ENCODE measurements at regions not wholly inside any gene's neighbourhood (a gene's known extent, or its start where the extent isn't known, plus 50 kb on each side); places are given as distances from the start of the nearest gene placed in this dataset.

DNA sequence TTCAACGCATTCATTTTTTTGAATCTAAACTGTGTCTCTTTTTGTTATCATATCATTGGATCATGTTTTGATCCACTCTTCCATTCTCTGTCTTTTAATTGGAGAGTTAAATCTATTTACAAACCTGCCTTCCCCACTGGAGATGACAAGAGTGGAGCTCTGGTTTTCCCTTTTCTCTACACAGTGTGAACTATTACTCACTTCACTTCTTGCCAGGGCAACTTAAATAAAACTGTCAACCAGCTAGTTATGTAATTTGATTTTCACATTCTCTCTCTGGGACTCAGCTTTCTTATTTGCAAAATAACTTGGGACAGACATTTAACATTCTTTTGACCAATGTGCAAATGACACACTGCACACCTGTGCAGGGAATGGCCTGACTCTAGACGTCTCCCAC, 230.8 kb upstream of the CST7 start:
- DNase-seq (ENCODE audit: low spot score): no peak

DNA sequence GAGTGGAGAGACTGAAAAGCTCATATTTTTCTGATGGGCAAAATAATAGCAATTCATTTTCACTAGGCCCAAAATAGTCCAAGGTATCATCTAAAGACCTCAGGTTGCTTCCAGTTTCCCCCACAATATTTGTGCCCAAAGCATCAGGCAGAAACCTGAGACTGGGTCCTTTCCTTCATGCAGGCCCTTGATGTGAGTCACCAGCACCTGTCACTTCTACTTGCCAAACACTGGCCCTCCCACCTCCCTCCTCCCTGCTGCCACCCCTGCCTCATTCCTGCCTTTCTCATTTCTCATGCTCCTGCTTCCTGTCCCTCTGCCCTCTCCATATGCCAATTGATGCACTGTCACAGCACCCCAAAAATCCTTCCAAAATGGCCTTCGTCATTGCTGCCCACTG, 230.4 kb upstream of the CST7 start:
- no peak for DNase-seq (ENCODE audit: low spot score)

DNA sequence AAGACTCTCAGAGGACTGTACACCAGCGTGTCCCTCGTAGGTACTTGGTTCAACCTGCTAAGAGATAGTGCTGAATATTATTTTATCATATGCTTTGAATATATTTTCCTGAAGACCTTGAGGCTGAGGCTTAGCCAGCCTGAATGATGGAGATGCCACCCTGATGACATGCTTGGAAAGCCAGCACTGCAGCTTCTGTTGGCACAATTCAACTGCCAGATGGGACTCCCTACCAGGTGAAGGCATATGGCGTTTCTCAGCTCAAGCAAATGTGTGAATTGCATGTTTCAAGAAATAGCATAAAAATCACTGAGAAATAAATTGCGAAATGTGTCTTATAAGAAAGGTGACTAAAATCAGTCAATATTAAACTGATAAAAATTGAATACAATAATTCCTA, 228.1 kb upstream of the CST7 start:
- no peak for DNase-seq (ENCODE audit: low spot score)

DNA sequence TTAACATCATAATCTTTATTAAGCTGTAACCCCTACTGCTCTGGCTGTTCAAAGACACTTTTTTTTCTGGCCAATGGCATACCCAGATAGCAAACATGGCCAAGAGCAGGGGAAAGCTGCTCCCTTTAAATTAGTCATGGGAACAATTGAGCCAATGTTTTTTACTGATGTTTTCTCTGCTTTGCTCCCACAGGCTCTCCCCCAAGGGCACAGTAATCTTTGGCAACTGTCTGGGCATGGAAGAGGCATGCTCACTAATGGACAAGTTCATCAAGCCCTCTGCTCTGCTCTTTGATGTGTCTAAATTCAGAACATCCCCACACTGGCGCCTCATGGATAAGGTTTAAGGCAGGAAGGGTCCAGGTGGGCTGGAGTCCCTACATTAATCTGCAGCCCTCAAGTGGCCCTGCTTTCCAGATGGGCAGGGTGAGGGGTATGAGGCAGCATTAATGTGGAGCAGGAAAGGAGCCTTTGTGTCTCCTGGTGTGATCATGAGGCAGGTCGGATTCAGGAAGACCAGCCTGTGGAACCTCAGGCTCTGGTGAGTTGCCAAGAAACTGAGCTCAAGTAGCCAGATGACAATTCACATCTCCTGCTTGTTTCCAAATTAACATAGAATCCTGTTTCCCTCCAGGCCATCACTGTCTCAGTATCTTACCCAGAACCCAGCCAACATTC, 227.0 kb upstream of the CST7 start:
- DNase-seq (ENCODE audit: low spot score): no peak

DNA sequence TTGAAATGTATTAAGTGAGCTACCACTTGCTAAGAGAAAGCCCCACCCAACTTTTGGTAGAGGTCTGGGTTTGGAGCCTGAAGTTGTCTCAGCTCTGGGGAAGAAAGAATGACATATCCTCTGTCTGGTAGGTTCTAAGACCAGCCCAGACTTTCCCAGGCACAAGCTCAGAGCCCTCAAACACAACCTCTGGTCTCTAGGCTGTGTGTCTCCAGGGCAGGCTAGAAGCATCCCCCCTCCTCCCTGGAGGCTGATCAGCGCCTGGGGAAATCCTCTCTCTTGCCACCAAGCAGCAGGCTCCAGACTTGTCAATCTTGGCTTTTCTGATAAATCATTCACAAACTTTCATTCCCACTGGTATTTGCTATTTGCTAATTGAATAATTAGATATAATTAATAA, 226.5 kb upstream of the CST7 start:
- DNase-seq (ENCODE audit: low spot score): no peak

DNA sequence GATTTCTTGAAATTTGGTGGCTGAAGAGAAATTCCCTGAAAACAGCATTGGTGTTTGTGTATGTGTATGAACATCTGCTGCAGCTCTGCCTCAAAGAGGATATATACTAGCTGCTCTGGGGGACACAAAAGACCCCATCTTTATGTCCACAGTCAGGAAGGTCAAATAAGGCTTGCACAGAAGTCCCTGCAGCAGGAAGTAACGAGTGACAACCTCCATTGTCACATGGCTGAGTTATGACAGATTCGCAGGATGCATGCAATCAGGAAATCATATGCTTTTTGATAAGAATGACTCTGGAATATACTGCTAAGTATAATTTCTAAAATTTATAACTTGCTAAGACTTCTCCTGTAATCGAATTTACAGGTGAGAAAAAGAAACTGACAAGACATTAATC, 225.9 kb upstream of the CST7 start:
- DNase-seq (ENCODE audit: low spot score): no peak

DNA sequence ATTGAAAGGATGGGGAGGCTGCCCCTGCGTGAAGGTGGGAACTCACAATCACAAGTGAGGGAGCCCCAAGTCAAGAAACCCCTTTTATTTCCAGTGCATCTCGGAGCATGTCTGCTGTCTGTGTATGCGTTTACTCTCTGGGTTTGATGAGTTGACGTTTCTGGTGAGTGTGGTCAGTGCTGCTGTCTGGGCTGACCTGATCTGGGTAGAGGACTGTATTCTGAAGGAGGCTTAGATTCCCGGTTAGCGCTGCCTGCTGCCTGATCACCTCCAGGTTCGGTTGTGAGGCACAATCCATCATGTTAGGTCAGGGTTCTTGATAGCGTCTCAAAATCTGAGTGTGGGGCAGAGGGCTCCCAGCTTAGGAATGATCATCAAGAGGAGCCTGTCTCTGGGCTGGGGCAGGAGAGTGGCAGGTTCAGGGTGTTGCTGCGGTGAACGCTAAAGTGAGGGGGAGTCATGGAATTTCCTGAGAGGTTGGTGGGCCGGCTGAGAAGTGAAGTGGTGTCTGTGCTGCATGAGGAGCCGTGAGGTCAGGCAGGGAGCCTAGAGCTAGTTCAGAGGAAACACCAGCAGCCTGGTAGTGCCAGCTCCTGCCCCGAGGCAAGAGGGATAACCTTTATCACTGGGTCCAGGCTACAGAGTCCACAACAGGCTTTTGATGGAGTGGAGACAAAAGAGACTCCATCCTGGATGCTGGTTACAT, 225.3 kb upstream of the CST7 start:
- DNase-seq (ENCODE audit: low spot score): no peak

DNA sequence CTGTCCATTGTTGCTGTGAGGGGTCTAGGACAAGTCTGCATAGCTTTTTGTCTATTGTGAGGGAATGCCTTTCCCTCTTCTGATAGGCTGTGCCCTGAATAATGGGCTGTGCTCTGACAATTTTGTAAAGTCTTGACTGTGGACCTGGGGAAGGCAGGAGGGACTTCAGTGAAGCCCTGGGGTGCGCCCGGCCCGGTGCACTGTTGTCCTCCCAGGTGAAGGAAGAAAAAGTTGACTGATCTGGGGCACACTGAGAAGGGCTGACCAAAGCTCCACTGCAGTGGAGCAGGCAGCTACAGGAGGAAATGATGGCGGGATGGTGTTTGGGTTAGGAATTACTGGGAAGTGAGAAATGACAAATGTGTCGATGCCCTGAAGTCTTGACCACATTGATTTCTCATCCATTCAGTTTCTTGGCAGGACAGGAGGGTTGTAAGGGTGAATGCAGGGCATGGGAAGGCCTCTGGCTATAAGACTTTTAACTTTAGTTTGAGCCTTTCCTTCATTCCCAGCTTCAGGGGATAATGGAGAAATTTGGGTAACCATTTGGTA, 224.0 kb upstream of the CST7 start:
- no peak for DNase-seq (ENCODE audit: low spot score)

DNA sequence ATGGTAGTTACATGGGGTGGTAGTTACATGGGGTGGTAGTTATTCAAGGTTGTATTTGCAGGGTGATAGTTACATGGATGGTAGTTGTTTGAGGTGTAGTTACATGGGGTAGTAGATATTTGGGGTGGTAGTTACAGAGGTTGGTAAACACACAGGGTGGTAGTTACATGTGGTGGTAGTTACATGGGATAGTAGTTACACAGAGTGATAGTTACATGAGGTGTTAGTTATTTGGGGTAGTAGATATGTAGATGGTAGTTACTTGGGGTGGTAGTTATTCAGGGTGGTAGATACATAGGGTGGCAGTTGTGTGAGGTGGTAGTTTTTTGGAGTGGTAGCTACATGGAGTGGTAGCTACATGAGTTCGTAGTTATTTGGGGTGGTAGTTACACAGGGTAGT, 221.3 kb upstream of the CST7 start:
- no peak for DNase-seq (ENCODE audit: low spot score)

DNA sequence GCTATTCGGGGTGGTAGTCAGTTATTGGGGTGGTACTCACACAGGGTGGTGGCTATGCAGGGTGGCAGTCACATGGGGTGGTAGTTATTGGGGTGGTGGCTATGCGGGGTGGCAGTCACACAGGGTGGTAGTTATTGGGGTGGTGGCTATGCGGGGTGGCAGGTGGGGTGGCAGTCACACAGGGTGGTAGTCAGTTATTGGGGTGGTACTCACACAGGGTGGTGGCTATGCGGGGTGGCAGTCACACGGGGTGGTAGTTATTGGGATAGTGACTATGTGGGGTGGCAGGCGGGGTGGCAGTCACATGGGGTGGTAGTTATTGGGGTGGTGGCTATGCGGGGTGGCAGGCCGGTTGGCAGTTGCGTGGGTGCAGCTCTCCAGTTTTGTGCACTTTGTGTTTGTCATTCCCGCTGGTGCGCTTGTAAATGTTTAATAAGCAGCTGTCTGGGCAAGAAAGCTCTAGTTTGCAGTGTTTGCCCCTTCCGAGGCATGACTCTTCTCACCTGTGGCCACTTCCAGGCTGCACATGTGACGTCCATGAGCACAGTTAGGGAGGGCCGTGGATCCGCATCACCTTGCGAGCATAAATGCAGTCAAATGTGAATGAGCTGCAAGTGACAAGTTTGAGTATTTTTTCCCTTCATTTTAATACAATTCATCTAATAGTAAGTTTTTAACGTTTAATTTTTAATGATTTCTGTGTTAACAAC, 219.0 kb upstream of the CST7 start:
- no peak for DNase-seq (ENCODE audit: low spot score)

DNA sequence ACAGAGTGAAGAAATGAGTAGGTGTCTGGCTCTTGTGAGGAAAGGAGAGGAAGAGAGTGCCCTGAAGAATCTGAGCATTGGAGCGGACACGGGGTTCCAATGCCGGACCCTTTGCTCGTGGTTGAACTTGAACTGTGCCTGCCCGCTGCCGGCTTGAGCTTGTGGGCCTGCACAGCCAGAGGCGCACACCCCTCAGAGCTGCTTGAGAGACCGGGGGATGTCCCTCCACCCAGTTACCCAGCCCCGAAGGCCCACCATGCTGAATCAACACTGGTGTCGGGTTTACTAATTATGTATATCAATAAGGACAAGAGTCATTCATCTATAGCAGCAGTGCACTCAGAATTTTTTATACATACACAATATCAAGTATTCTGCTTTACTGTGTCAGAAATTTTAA, 218.3 kb upstream of the CST7 start:
- no peak for DNase-seq (ENCODE audit: low spot score)

DNA sequence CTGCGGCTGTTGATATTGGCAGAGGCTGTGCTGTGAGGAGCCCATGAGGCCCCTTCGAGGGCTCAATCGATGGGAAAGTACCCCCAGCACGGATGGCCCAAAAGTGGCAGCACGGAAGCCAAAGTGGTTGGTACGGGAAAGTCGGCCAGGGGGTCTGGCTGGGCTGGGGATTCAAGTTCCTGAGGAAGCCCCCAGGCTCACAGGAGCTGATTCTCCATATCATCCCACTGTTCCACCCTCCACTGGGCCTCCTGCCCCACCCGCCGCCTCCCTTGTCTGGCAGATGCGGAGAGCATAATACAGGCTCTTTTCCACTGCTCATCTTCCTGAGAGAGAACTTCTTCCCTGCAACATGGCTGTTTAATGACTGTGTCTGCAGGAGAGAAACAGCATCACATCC, 217.8 kb upstream of the CST7 start:
- DNase-seq (ENCODE audit: low spot score): no peak

DNA sequence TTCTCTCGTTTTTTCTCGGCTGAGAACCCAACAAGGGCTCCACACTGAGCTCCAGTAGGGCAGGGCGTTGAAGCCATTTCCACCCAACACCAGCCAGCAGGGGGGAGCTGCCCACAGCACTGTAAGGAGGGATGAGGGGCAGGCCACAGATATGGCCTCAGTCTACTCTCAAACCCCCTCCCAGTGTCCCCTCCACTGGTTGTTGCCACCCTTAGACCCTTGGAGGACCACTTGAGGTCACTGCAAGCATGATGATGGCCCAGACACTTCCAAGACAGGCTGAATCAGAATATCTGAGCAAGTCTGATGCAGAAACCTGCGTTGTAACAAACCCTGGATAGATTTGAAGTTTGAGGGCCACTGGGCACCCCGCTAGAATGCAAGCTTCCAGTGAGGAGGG, 217.0 kb upstream of the CST7 start:
- no peak for DNase-seq (ENCODE audit: low spot score)

DNA sequence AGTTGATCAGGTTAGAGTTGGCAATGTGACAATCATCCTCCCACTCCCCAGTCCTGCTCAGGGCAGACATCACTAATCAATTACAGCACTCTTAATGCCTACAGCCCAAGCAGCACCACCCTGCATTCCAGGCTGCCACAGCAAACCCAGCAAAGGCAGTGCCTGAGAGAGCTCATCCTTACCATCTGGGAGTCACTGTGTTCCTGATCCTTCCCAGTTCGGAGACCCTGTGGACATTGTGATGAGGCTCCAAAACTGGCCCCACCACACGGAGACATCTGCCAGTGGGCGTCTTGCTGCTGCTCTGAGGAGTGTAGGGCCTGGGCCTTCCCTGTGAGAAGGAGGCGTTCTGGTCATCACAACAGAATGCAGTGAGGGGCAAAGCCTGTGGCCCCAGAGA, 216.5 kb upstream of the CST7 start:
- no peak for DNase-seq (ENCODE audit: low spot score)

DNA sequence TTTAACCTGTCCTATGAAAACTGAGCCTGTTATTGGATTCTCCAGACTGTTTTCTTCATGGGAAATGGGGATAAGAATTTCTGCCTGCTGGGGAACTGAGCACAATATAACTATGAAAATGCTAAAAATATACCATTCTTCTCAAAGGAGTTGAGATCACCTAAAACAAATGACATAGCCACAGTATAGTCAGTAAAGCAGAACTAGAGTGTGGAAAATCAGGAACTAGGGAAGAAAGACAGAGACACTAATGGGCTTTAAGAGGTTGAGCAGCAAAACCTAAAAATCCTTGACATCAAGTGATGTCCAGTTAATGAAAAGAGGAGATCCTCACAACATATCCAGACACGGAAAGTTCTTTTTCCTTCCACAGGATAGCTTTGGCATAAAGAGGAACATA, 215.7 kb upstream of the CST7 start:
- no peak for DNase-seq (ENCODE audit: low spot score)

DNA sequence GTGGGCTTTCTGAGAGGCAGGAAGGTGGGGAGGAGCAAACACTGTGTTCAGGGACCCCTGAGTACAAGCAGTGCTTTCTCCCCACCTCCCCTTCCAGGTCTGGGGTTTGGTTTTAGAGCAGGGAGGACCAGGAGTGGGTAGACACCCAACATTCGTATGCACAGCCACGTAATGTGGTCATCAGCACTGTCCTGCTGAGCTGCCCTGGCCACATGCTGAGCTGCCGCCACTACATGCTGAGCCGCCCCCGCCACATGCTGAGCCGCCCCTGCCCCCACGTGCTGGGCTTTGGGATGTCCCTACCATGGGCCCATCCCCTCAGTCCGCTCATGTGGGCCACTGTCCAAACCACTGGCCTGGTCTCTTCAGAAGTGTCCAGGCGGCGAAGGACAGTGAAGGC, 214.9 kb upstream of the CST7 start:
- no peak for DNase-seq (ENCODE audit: low spot score)

DNA sequence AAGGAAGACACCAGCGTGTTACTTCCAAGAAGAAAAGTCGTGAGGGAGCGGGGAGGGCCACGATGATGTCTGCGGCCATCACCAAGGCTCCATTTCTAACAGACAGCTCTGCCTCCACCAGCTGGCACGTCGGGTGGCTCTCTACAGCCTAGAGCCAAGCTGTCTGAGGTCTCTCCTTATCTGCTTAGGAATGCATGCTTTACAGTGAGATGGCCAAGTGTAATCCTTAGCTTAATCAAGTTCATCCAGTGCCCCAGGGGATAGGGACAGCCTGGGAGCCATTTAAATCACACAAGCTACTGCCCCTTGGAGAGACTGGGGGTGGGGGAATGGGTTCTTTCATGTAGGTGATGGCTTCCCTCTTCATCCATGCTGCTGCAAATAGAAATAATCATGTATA, 213.8 kb upstream of the CST7 start:
- no peak for DNase-seq (ENCODE audit: low spot score)

DNA sequence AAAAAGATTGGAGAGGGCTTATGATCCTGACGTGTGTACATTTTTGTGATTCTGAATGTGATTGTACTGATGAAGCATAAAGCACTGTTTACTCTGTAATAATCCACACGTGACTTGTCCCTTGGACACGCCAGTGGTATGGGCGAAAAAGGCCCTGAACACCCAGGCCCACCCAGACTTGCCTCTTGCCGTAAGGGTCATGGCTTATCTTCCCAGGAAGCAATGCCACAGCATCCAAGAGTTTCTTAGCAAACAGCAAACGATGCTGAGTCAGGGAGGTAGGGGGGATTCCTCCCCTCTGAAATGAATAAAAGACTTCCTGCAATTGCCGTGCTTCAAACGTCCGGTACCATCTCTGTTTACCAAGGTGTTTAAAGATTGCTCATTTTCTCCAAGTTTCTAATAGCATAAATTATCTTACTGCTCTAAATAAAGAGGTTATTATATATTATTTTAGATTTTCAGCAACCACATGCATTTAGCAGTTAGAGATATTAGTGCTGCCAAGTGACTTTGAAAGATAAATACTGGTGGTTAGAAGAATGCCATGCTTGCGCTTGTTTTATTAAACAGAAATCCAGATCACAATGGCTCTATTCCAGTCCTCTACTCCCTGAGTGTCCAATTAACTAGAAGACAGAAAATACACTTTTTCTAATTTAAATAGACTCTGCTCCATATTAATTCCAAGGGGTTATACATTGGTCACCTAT, 212.8 kb upstream of the CST7 start:
- DNase-seq (ENCODE audit: low spot score): no peak

DNA sequence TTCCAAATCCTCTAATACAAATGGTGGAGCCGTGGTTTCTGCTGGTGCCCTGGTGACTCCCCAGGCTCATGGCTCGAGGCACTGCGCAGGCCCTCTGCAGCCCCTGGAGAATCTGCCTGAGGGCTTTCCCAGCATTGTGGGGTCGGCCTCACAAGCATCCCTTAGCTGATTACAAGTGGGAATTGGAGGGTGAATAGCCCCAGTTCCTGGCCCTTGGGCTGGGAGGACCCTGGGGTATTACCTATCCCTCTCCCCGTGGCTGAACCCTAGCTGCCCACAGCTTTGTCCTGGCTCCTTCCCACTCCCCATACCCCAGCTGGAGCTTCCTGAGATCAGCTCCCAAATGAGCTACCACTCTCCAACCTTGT, 212.2 kb upstream of the CST7 start:
- no peak for DNase-seq (ENCODE audit: low spot score)

DNA sequence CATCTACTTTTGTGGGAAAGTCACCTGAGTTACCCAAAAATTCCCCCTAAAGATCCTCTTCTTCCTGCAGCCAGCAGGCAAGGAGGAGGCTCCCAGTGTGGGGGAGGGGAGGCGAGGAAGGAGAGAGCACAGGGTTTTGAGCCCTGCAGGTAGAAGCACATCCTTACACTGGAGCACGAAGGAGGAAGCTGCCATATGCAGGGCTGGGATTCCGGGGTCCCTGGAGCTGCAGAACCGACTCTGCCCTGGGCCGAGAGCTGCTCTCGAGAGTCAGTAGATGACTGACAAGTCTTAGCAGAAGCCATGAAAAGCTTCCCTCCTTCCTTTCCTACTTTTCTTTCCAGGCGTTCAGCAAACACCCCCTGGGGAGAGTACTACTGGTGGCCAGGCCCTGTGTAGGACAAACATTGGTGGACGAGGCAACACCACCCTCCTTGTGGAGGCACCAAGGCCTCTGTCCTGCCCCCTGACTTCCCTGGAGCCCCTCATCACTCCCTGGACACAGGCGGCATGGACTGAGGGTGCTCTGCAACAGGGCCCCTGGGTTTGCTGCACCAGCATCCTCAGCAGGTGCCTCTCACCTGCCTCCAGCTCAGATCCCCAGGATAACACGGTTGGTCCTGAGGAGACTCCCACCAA, 211.7 kb upstream of the CST7 start:
- no peak for DNase-seq (ENCODE audit: low spot score)

DNA sequence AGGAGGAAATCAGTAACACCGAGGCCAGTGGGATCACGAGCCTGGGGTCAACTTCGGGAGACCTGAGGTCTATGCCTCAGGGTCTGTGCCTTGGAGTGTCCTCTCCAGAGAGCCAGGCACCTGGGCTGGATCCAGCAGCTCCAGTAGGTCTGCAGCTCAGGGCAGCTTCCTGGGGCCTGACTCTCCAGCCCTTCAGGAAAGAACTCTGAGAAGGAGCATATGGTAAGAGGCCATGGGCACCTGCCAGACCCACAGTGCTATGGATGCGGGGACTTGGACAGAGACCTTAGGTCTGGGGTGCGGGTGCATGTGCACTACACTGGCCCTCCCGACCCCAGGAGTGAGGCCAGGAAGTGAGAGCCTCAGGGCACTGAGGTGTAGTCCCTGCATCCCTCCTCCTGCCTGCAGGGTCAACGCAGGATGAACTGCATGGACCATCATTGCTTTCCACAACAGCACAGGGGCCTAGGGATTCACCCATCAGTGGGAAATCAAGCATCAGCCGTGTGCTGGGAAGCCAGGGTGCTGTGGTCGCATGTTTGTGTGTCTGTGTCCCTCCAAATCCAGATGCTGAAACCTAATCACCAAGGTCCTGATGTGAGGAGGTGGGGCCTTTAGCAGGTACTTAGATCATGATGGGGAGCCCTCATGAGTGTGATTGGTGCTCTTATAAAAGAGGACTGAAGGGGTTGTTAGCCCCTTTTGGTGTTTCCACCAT, 210.9 kb upstream of the CST7 start:
- DNase-seq (ENCODE audit: low spot score): no peak
